HG03342 (cell line): ENCODE measurements at regions not wholly inside any gene's neighbourhood (a gene's known extent, or its start where the extent isn't known, plus 50 kb on each side); places are given as distances from the start of the nearest gene placed in this dataset.

ENCODE experiments used
- ATAC-seq: cut with Tn5 transposase; IDR thresholded peaks from one replicate; pipeline ENCODE4 v1.9.1; 2021; ENCODE audit warnings: mild to moderate bottlenecking, moderate library complexity; ENCODE audit not compliant: unreplicated experiment

GRCh38 chr2:156099382-156099781 lies 233.1 kb downstream of the NR4A2 start:
- no peak for ATAC-seq

GRCh38 chr2:156098506-156098905 lies 234.0 kb downstream of the NR4A2 start:
- no peak for ATAC-seq

GRCh38 chr2:156088587-156088986 lies 243.9 kb downstream of the NR4A2 start:
- no peak for ATAC-seq

- ATAC-seq, result no peak
Observed at GRCh38 chr2:156087875-156088274, 244.6 kb downstream of the NR4A2 start.

- no peak for ATAC-seq
Observed at GRCh38 chr2:156083763-156084493, 248.6 kb downstream of the NR4A2 start.

- ATAC-seq, result no peak
Observed at GRCh38 chr2:156079845-156080244, 252.7 kb downstream of the NR4A2 start.

- no peak for ATAC-seq
Observed at GRCh38 chr2:156077041-156077742, 255.3 kb downstream of the NR4A2 start.

GRCh38 chr2:156065912-156066311 lies 266.6 kb downstream of the NR4A2 start:
- no peak for ATAC-seq

- ATAC-seq, result no peak
Observed at GRCh38 chr2:156064540-156064939, 268.0 kb downstream of the NR4A2 start.

- ATAC-seq, result no peak
Observed at GRCh38 chr2:156057647-156058046, 274.9 kb downstream of the NR4A2 start.

- no peak for ATAC-seq
Observed at GRCh38 chr2:156054983-156055382, 277.5 kb downstream of the NR4A2 start.

- ATAC-seq, result no peak
Observed at GRCh38 chr2:156046900-156047299, 285.6 kb downstream of the NR4A2 start.

GRCh38 chr2:156042895-156043294 lies 289.6 kb downstream of the NR4A2 start:
- no peak for ATAC-seq

- ATAC-seq, result no peak
Observed at GRCh38 chr2:156038021-156038420, 294.5 kb downstream of the NR4A2 start.

GRCh38 chr2:156037482-156037881 lies 295.0 kb downstream of the NR4A2 start:
- no peak for ATAC-seq

GRCh38 chr2:156031121-156031520 lies 301.4 kb downstream of the NR4A2 start:
- no peak for ATAC-seq

- ATAC-seq, result peak; percentile 78
Observed at GRCh38 chr2:156023229-156023869, 309.2 kb downstream of the NR4A2 start.

- ATAC-seq, result no peak
Observed at GRCh38 chr2:156021146-156022040, 311.1 kb downstream of the NR4A2 start.

GRCh38 chr2:156019341-156019740 lies 313.2 kb downstream of the NR4A2 start:
- ATAC-seq, result no peak

- no peak for ATAC-seq
Observed at GRCh38 chr2:156017341-156017885, 315.1 kb downstream of the NR4A2 start.

GRCh38 chr2:156009293-156009692 lies 323.2 kb downstream of the NR4A2 start:
- no peak for ATAC-seq
